Trophoblast cell (in vitro differentiated cells and primary cell): ENCODE measurements at regions not wholly inside any gene's neighbourhood (a gene's known extent, or its start where the extent isn't known, plus 50 kb on each side); places are given as distances from the start of the nearest gene placed in this dataset.

ENCODE experiments used
- DNase-seq, 2 donors: peaks; one replicate each; pipeline ENCODE4 v3.0.0-alpha.2; 2016
- H2AFZ ChIP-seq: 2 replicates; pipeline ENCODE4 v1.6.1; 2013; ENCODE audit warnings: low read length, moderate library complexity, mild to moderate bottlenecking; ENCODE audit not compliant: insufficient read depth, poor library complexity
- H2AK5ac ChIP-seq: 2 replicates; pipeline ENCODE4 v1.6.1; 2013; ENCODE audit warnings: mild to moderate bottlenecking, low read length
- H2BK120ac ChIP-seq: 2 replicates; pipeline ENCODE4 v1.6.1; 2013; ENCODE audit warnings: low read length, mild to moderate bottlenecking, moderate library complexity; ENCODE audit not compliant: insufficient read depth, poor library complexity
- H2BK12ac ChIP-seq: 2 replicates; pipeline ENCODE4 v1.6.1; 2013; ENCODE audit warnings: mild to moderate bottlenecking, low read length, moderate library complexity
- H2BK5ac ChIP-seq: 2 replicates; pipeline ENCODE4 v1.6.1; 2013; ENCODE audit warnings: low read length, low read depth, moderate library complexity, mild to moderate bottlenecking; ENCODE audit not compliant: poor library complexity
- H3K14ac ChIP-seq: 2 replicates; pipeline ENCODE4 v1.6.1; 2013; ENCODE audit warnings: mild to moderate bottlenecking, low read length
- H3K18ac ChIP-seq: 2 replicates; pipeline ENCODE4 v1.6.1; 2013; ENCODE audit warnings: mild to moderate bottlenecking, low read length
- H3K23ac ChIP-seq: 2 replicates; pipeline ENCODE4 v1.6.1; 2013; ENCODE audit warnings: low read length
- H3K27ac ChIP-seq: 2 replicates; pipeline ENCODE4 v1.5.1; 2013; ENCODE audit warnings: low read depth, mild to moderate bottlenecking, inconsistent platforms, low read length, moderate library complexity
- H3K27me3 ChIP-seq: 2 replicates; pipeline ENCODE4 v1.6.1; 2013; ENCODE audit warnings: inconsistent platforms, mild to moderate bottlenecking, low read length, moderate library complexity; ENCODE audit not compliant: insufficient read depth
- H3K36me3 ChIP-seq, 2 experiments: 1 replicate in 1 of 2; 2 replicates in 1 of 2; pipeline ENCODE4 v1.6.1; 2013; ENCODE audit warnings: low read length in 2 of 2, mild to moderate bottlenecking in 2 of 2, moderate library complexity in 1 of 2; ENCODE audit not compliant: insufficient read depth in 2 of 2, control insufficient read depth in 1 of 2
- H3K4ac ChIP-seq: 2 replicates; pipeline ENCODE4 v1.6.1; 2013; ENCODE audit warnings: low read depth, mild to moderate bottlenecking, low read length, moderate library complexity
- H3K4me1 ChIP-seq, 2 experiments: 1 replicate in 1 of 2; 2 replicates in 1 of 2; pipeline ENCODE4 v1.6.1; 2013; ENCODE audit warnings: low read length in 2 of 2, mild to moderate bottlenecking in 2 of 2, moderate library complexity in 1 of 2; ENCODE audit not compliant: insufficient read depth in 2 of 2, control insufficient read depth in 1 of 2
- H3K4me2 ChIP-seq: 2 replicates; pipeline ENCODE4 v1.6.1; 2013; ENCODE audit warnings: inconsistent platforms, mild to moderate bottlenecking, low read length, moderate library complexity
- H3K4me3 ChIP-seq: 2 replicates; pipeline ENCODE4 v1.5.1; 2013; ENCODE audit warnings: mild to moderate bottlenecking, low read depth, low read length, inconsistent platforms
- H3K79me1 ChIP-seq: one replicate; pipeline ENCODE4 v1.6.1; 2013; ENCODE audit warnings: low read length
- H3K79me2 ChIP-seq: 2 replicates; pipeline ENCODE4 v1.6.1; 2013; ENCODE audit warnings: low read length, mild to moderate bottlenecking; ENCODE audit not compliant: control insufficient read depth, insufficient read depth, poor library complexity
- H3K9ac ChIP-seq: 2 replicates; pipeline ENCODE4 v1.6.1; 2013; ENCODE audit warnings: mild to moderate bottlenecking, low read length
- H3K9me3 ChIP-seq: 2 replicates; pipeline ENCODE4 v1.6.1; 2013; ENCODE audit warnings: low read depth, mild to moderate bottlenecking, control low read depth, inconsistent platforms, low read length; ENCODE audit not compliant: insufficient read depth
- H4K12ac ChIP-seq: 2 replicates; pipeline ENCODE4 v1.6.1; 2013; ENCODE audit warnings: low read depth, mild to moderate bottlenecking, low read length, moderate library complexity
- H4K8ac ChIP-seq: 2 replicates; pipeline ENCODE4 v1.6.1; 2013; ENCODE audit warnings: low read depth, mild to moderate bottlenecking, low read length, moderate library complexity
- H4K91ac ChIP-seq: one replicate; pipeline ENCODE4 v1.6.1; 2013; ENCODE audit warnings: low read depth, mild to moderate bottlenecking, low read length, moderate library complexity
- WGBS: extraction: QIAGEN DNeasy Blood & Tissue Kit; methylation state at CpG from one replicate; pipeline ENCODE4 v1.1.7; 2013; ENCODE audit warnings: missing lambda C conversion rate; ENCODE audit not compliant: insufficient read length, insufficient coverage; ENCODE audit errors: extremely low coverage; 5-methylcytosine and 5-hydroxymethylcytosine counted together

DNA sequence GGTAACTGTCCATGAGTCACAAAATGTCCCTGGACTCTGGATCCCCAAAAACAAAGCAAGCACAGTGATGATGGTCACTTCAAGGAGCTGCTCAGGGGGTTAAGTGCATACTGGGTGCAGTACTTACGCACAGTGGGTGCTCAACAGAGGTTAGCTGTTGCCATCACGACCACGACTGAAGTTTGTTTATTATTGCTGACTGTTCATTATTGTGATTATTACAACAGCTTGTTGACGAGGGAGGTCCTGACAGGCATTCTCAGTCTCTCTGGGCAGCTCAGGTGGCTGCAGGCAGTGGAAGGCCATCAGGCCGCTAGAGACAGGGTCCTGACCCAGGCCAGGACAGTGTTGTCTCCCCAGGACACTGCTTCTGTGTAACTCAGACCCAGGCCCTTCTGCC, 418.8 kb downstream of the SHANK2 start:
- H3K9me3 ChIP-seq, result no peaks in the 10 kb centered on the region
- H2BK12ac ChIP-seq, result no peak overlapping the region
- no CpG with 5 or more reads among the region's 5 CpGs for WGBS
- H3K4me3 ChIP-seq, result no peak overlapping the region
- no peaks in the 10 kb centered on the region for H3K79me2 ChIP-seq
- no peak overlapping the region for H2BK5ac ChIP-seq
- no peak overlapping the region for H2AFZ ChIP-seq
- peaks cover 5 to 6% of the 10 kb centered on the region in 2 experiments for H3K4me1 ChIP-seq
- H3K79me1 ChIP-seq, result no peaks in the 10 kb centered on the region
- H3K4me2 ChIP-seq, result no peak overlapping the region
- no peak for DNase-seq
- no peaks in the 10 kb centered on the region for H3K36me3 ChIP-seq
- no peak overlapping the region for H3K23ac ChIP-seq
- H4K91ac ChIP-seq, result no peak overlapping the region
- no peak overlapping the region for H3K18ac ChIP-seq
- H3K4ac ChIP-seq, result no peak overlapping the region
- H3K9ac ChIP-seq, result no peak overlapping the region
- no peaks in the 10 kb centered on the region for H3K27me3 ChIP-seq
- H3K14ac ChIP-seq, result no peak overlapping the region
- H4K8ac ChIP-seq, result no peak overlapping the region
- no peak overlapping the region for H2AK5ac ChIP-seq
- no peak overlapping the region for H4K12ac ChIP-seq
- H3K27ac ChIP-seq, result no peak overlapping the region
- H2BK120ac ChIP-seq, result no peak overlapping the region

- WGBS, result no CpG with 5 or more reads among the region's 14 CpGs
Observed at GRCh38 chr11:70834277-70834940, 418.0 kb downstream of the SHANK2 start.

GRCh38 chr11:70834984-70835560, 417.3 kb downstream of the SHANK2 start:
- H3K79me2 ChIP-seq, result no peaks in the 10 kb centered on the region
- peaks cover under 1% of the 10 kb centered on the region in 2 experiments for H3K4me1 ChIP-seq
- H3K9me3 ChIP-seq, result peaks cover 2% of the 10 kb centered on the region
- H3K36me3 ChIP-seq, result no peaks in the 10 kb centered on the region
- no peak overlapping the region for H4K91ac ChIP-seq
- H2AFZ ChIP-seq, result no peak overlapping the region
- H3K9ac ChIP-seq, result no peak overlapping the region
- no peak overlapping the region for H2BK120ac ChIP-seq
- no peak overlapping the region for H2AK5ac ChIP-seq
- no peak overlapping the region for H2BK5ac ChIP-seq
- H3K27me3 ChIP-seq, result no peaks in the 10 kb centered on the region
- H3K23ac ChIP-seq, result no peak overlapping the region
- DNase-seq, result no peak
- no peak overlapping the region for H2BK12ac ChIP-seq
- no peak overlapping the region for H3K4ac ChIP-seq
- H4K8ac ChIP-seq, result no peak overlapping the region
- no peaks in the 10 kb centered on the region for H3K79me1 ChIP-seq
- H3K14ac ChIP-seq, result no peak overlapping the region
- H3K4me3 ChIP-seq, result no peak overlapping the region
- no peak overlapping the region for H3K27ac ChIP-seq
- no CpG with 5 or more reads among the region's 14 CpGs for WGBS
- H4K12ac ChIP-seq, result no peak overlapping the region
- no peak overlapping the region for H3K18ac ChIP-seq
- no peak overlapping the region for H3K4me2 ChIP-seq

More at GRCh38 chr11:70834277-70834940, 418.0 kb downstream of the SHANK2 start:
- H3K4me3 ChIP-seq, result no peak overlapping the region
- no peak overlapping the region for H2BK12ac ChIP-seq
- H3K4me1 ChIP-seq, result peaks cover 5 to 6% of the 10 kb centered on the region in 2 experiments
- H4K8ac ChIP-seq, result no peak overlapping the region
- no peaks in the 10 kb centered on the region for H3K9me3 ChIP-seq
- H2BK5ac ChIP-seq, result no peak overlapping the region
- no peak overlapping the region for H3K18ac ChIP-seq
- no peak for DNase-seq
- no peak overlapping the region for H3K4me2 ChIP-seq
- H2AFZ ChIP-seq, result no peak overlapping the region
- no peak overlapping the region for H3K9ac ChIP-seq
- H4K91ac ChIP-seq, result no peak overlapping the region
- H3K14ac ChIP-seq, result no peak overlapping the region
- H3K79me1 ChIP-seq, result no peaks in the 10 kb centered on the region
- no peak overlapping the region for H3K4ac ChIP-seq
- H3K23ac ChIP-seq, result no peak overlapping the region
- H3K36me3 ChIP-seq, result no peaks in the 10 kb centered on the region
- no peaks in the 10 kb centered on the region for H3K27me3 ChIP-seq
- H3K27ac ChIP-seq, result no peak overlapping the region
- no peak overlapping the region for H2BK120ac ChIP-seq
- H3K79me2 ChIP-seq, result no peaks in the 10 kb centered on the region
- no peak overlapping the region for H2AK5ac ChIP-seq
- no peak overlapping the region for H4K12ac ChIP-seq

GRCh38 chr11:70836071-70836470, 416.3 kb downstream of the SHANK2 start:
- Histone ChIP-seq H3K79me1 (no peaks in the 10 kb centered on the region), H3K9me3 (peaks cover 2% of the 10 kb centered on the region), H3K23ac (no peak overlapping the region), H3K9ac (no peak overlapping the region), H3K14ac (no peak overlapping the region), H4K12ac (no peak overlapping the region), H3K4ac (no peak overlapping the region), H2BK12ac (no peak overlapping the region), H3K4me3 (no peak overlapping the region), H3K27ac (no peak overlapping the region), H3K79me2 (no peaks in the 10 kb centered on the region), H3K4me1 (no peaks in the 10 kb centered on the region), H4K91ac (no peak overlapping the region), H2BK5ac (no peak overlapping the region), H3K36me3 (peaks cover 0 to under 1% of the 10 kb centered on the region in 2 experiments), H2AFZ (no peak overlapping the region), H3K4me2 (no peak overlapping the region), H2AK5ac (no peak overlapping the region), H3K27me3 (no peaks in the 10 kb centered on the region), H3K18ac (no peak overlapping the region), H2BK120ac (no peak overlapping the region), H4K8ac (no peak overlapping the region)
- WGBS, result no CpG with 5 or more reads among the region's 10 CpGs
- no peak for DNase-seq
